ENCODE measurements at regions not wholly inside any gene's neighbourhood (a gene's known extent, or its start where the extent isn't known, plus 50 kb on each side); places are given as distances from the start of the nearest gene placed in this dataset.

GRCh38 chr12:75759196-75759595, 247.8 kb upstream of the KRR1 start:
- no peak for TF ChIP-seq ESRRA (IDR thresholded peaks at IDR 0.05; ENCODE audit: borderline replicate concordance, low read length)
- no peak for TF ChIP-seq EP300 (IDR thresholded peaks at IDR 0.05)
